NCI-H226 (cell line): ENCODE measurements at regions not wholly inside any gene's neighbourhood (a gene's known extent, or its start where the extent isn't known, plus 50 kb on each side); places are given as distances from the start of the nearest gene placed in this dataset.

Experiments
- DNase-seq: peaks from one replicate; pipeline ENCODE4 v3.0.0-alpha.2; 2015

- no peak for DNase-seq
These were observed 52.7 kb upstream of the NEURL1B start for GRCh38 chr5:172588380-172588779.

- DNase-seq, result no peak
These were observed 54.0 kb upstream of the NEURL1B start for GRCh38 chr5:172587061-172587405.

GRCh38 chr5:172586125-172587060, 54.7 kb upstream of the NEURL1B start:
- DNase-seq, result no peak

GRCh38 chr5:172585114-172585513, 55.9 kb upstream of the NEURL1B start:
- no peak for DNase-seq

- no peak for DNase-seq
These were observed 56.4 kb upstream of the NEURL1B start for GRCh38 chr5:172584638-172585037.

- DNase-seq, result no peak
These were observed 57.0 kb upstream of the NEURL1B start for GRCh38 chr5:172583931-172584511.

- DNase-seq, result no peak
These were observed 58.1 kb upstream of the NEURL1B start for GRCh38 chr5:172582940-172583339.

- no peak for DNase-seq
These were observed 59.7 kb upstream of the NEURL1B start for GRCh38 chr5:172581315-172581714.

GRCh38 chr5:172579403-172579990, 61.6 kb upstream of the NEURL1B start:
- no peak for DNase-seq

- no peak for DNase-seq
These were observed 63.7 kb upstream of the NEURL1B start for GRCh38 chr5:172577267-172577909.

GRCh38 chr5:172575816-172576545, 65.1 kb upstream of the NEURL1B start:
- DNase-seq, result no peak

GRCh38 chr5:172575416-172575815, 65.6 kb upstream of the NEURL1B start:
- no peak for DNase-seq

GRCh38 chr5:172574871-172575223, 66.2 kb upstream of the NEURL1B start:
- DNase-seq, result no peak

GRCh38 chr5:172573986-172574870, 66.8 kb upstream of the NEURL1B start:
- no peak for DNase-seq

GRCh38 chr5:172573120-172573882, 67.8 kb upstream of the NEURL1B start:
- no peak for DNase-seq

- no peak for DNase-seq
These were observed 68.6 kb upstream of the NEURL1B start for GRCh38 chr5:172572440-172572839.

- no peak for DNase-seq
These were observed 69.2 kb upstream of the NEURL1B start for GRCh38 chr5:172571892-172572291.

GRCh38 chr5:172571413-172571812, 69.7 kb upstream of the NEURL1B start:
- no peak for DNase-seq

GRCh38 chr5:172570594-172571334, 70.3 kb upstream of the NEURL1B start:
- DNase-seq, result no peak

- no peak for DNase-seq
These were observed 71.1 kb upstream of the NEURL1B start for GRCh38 chr5:172569861-172570558.
